ENCODE measurements at regions not wholly inside any gene's neighbourhood (a gene's known extent, or its start where the extent isn't known, plus 50 kb on each side); places are given as distances from the start of the nearest gene placed in this dataset.

DNA sequence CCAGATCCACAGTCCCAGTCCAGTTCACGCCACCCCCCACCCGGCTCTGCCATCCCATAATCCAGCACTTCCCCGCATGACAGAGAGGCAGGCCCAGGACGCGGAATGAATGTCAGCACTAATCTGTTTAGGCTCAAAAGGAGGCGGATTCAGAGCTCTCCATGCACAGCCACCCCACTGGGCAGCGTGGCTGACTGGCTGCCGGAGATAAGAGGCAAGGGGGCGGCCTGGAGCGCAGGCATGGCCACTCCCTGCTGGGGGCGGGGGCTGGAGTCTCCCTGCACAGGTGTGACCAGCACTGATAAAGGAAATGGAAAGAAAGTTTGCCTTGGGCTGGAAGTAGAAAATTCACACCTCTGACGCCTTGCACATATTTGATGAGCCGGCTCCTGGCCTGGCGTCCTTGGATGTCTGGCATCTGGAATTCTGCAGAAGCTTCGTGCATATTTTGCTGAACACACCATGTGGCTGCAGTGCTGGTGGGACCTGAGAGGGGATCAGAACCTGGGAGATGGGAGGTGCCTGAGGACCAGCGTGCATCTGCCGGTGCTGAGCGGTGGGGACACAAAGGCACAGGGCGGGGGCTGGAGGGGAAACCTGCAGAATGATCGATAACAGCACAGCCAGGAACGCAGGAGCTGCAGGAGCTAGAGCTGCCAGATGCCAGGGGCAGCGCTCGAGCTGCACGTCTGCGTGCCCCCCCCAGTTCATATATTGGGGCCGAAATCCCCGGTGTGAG, 344.4 kb downstream of the CTTN start:
- DNase-seq (ENCODE audit: low spot score) = peak; percentile 38

DNA sequence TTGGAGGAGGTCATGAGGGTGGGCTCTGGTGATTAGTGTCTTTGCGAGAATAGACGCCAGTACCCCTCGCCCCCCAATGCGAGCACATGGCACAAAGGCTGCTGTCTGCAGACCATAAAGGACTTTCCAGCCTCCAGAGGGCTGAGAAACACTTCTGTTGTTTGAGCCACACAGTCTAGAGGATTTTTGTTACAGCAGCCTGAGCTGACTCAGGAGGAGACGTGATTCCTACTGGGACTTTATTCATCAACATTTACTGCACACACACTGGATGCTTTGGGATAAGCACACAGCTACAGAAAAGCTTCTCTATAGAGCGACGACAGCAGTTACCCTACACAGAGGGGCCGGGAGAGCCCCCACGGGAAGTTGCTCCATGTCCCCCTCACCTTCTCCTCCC, 345.0 kb downstream of the CTTN start:
- no peak for DNase-seq (ENCODE audit: low spot score)

- DNase-seq (ENCODE audit: low spot score) = no peak
These were observed 345.6 kb downstream of the CTTN start for GRCh38 chr11:70743941-70744351.

DNA sequence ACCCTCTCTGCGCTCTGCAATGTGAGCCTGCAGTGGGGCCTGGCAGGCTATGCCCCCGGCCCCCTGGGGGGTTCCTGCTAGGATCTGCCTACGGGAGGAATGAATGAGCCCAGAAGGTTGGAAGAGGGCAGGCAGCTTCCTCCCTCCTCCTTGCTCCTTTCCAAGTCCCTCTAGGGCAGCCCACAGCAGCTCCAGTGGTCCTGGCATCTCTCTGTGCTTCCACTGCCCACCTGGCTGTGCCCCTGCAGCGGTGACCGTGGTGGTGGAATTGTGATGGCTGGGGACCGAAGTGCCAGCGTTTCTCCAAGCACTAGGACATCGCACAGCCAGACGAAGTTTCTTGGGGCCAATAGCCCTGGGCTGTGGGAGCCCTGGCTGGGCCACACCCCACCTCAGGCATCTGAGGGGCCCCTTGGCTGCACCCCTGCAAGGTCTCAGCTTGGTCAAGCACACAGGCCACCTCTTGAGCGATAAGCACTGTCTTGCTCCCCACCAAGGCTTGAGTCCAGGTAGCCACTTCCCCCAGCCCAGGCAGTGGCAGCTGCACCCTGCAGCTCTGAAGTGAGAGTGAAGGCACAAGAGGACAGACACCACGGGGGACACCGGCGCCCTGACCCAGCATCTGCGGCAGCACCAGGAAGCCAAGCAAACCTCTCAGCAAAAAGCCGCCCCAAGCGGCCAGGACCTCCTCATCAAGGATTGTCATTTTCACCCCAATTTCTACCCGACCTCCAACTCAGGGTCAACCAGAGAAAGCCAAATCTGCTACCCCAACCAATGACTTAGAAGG, 346.3 kb downstream of the CTTN start:
- DNase-seq (ENCODE audit: low spot score) = no peak

DNA sequence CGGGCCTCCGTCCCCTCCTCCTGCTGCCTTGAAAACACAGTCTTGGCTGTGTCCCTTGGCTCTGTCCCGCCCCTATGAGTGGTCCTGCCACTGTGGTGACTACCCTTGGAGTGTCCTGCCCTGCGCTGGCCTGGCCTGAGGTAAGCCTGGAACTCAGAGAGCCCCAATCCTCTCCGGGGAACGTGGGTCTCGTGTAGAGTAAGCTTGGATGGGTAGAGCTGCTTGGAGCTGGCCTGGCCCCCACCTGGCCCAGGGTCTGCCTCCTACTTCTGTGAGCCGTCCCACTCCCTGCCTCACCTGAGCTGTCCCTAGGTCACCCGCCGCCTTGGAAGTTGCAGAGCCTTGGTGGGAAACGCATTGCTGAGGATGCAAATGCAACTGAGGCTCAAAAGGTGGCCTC, 347.1 kb downstream of the CTTN start:
- no peak for DNase-seq (ENCODE audit: low spot score)

DNA sequence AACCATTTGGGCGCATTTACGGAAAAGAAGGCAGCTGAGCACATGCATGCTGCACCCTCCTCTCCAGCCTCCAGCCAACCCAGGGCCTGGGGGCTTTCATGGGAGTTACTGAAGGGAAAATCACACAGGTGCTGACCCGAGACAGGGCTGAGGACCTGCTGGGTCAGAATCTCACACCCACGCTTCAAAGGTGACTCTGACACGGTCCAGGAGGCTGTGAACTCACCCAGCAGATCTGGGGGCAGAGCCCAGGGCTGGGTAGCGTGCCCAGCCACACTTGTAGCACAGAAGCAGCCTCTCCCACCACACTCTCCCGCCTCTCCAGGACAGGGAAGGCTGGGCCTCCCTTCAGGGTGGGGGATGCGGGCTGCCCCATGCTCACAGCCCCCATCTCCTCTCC, 347.6 kb downstream of the CTTN start:
- no peak for DNase-seq (ENCODE audit: low spot score)

DNA sequence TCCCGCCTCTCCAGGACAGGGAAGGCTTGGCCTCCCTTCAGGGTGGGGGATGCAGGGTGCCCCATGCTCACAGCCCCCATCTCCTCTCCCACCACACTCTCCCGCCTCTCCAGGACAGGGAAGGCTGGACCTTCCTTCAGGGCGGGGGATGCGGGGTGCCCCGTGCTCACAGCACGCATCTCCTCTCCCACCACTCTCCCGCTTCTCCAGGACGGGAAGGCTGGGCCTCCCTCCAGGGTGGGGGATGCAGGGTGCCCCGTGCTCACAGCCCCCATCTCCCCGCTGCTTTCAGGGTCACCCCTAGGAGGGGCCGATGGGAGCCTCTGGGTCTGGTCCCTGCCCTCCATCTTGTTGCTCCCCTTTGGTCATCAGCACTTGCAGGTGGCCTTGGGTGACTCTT, 348.0 kb downstream of the CTTN start:
- DNase-seq (ENCODE audit: low spot score) = no peak

- no peak for DNase-seq (ENCODE audit: low spot score)
These were observed 349.0 kb downstream of the CTTN start for GRCh38 chr11:70747285-70747684.

DNA sequence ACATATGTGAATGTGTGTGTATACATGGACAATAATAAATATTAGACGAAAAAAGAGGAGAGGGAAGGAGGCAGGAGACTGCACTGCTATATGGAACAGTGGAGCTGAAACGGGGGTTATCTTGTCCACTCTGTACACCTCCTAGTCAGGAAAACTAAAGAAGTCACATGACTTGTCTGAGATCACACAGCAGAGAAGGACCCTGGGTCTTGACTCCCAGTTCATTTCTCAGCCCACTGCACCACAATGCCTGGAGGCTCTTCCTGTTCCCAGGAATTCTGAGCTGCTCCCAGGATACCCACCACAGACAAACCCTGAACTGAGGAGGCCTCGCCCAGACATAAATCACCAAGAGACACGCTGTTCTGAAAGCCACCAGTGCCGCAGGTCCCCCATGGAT, 349.6 kb downstream of the CTTN start:
- no peak for DNase-seq (ENCODE audit: low spot score)

- no peak for DNase-seq (ENCODE audit: low spot score)
These were observed 352.9 kb downstream of the CTTN start for GRCh38 chr11:70751142-70751734.

GRCh38 chr11:70755410-70756158, 357.3 kb downstream of the CTTN start:
- peak; percentile 75 for DNase-seq (ENCODE audit: low spot score)

- DNase-seq (ENCODE audit: low spot score) = no peak
These were observed 358.0 kb downstream of the CTTN start for GRCh38 chr11:70756341-70756740.

DNA sequence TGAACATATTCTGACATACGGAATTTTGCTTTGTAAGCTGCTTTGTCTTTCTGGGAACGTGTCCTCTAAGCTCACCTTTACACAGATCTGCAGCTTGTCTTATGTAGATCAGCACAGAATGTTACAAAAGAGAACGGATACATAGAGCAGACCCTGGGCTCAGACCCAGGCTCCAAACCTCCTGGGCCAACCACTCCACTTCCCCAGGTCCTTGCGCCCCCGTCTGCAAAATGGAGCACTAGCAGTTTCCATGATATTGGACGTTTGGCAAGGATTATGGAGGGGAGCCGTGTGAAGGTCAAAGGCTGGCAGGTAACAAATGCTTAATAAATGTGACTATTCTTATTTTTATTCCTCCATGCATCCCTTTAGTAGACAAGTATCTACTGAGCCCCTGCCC, 358.4 kb downstream of the CTTN start:
- DNase-seq (ENCODE audit: low spot score) = no peak

GRCh38 chr11:70757241-70757640, 358.9 kb downstream of the CTTN start:
- no peak for DNase-seq (ENCODE audit: low spot score)

GRCh38 chr11:70758206-70758605, 359.9 kb downstream of the CTTN start:
- DNase-seq (ENCODE audit: low spot score) = no peak

- DNase-seq (ENCODE audit: low spot score) = no peak
These were observed 361.5 kb downstream of the CTTN start for GRCh38 chr11:70759846-70760245.

DNA sequence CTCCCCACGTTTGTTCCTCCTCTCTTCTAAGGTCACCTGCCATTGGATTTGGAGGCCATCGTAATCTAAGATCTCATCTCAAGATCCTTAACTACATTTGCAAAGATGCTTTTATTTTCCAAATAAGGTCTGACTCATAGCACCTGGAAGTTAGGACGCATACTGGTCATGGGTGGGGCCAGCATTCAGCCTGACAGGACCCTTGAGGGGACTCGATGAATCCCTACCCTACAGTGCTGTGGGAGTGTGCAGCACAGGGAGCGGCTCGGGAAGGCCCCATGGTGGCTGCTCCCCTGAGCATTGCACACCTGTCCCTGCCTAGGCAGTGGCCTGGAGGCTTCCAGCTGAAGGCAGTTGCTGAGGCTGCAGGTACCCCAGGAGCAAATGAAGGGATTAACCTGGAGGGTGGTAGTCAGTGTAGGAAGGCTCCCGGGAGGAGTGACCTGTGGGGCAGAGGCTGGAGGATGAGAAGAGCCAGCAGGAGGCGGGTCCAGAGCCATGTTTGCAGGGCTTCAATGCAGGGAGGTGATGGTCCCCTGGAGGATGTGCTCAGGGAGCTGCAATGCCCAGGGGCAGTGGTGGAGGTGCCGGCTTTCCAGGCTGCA, 362.2 kb downstream of the CTTN start:
- no peak for DNase-seq (ENCODE audit: low spot score)

DNA sequence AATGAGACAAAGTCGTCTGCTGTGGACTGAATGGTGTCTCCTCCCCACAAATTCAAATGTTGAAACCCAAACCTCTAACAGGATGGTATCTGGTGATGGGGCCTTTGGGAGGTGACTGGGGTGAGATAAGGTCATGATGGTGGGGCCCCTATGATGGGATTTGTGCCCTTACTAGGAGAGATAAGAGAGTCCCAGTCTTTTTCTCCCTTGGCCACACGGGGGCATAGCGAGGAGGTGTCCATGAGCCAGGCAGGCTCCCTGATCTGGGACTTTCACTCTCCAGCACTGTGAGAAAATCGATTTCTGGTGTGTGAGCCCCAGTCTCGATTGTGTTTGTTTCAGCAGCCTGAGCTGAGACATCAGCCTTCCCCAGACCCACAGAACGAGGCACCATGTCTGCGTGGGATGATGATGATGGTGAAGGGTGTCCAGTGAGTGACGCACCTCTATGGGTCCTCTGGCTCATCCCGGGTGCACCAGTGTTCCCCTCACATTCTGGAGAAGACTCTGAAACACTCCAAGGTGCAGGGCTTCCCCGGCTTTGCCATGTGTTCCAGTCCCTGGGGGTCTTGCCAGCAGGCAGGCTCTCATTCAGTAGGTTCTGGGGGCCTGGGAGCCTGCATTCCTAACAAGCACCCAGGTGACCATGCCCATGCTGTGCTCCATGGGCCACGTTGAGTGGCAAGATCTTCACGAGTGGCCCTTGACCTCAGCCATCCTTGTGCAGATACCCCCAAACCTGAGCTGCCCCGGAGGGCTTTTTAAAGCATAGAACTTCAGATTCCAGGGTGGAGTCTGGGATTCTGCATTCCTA, 363.0 kb downstream of the CTTN start:
- DNase-seq (ENCODE audit: low spot score) = no peak

GRCh38 chr11:70761908-70762337, 363.6 kb downstream of the CTTN start:
- no peak for DNase-seq (ENCODE audit: low spot score)

GRCh38 chr11:70762810-70763209, 364.5 kb downstream of the CTTN start:
- DNase-seq (ENCODE audit: low spot score) = no peak

GRCh38 chr11:70763606-70764005, 365.3 kb downstream of the CTTN start:
- DNase-seq (ENCODE audit: low spot score) = no peak

Data from mucosa of gallbladder (tissue), 1 donor.